Adrenal gland (tissue), 5 donors: ENCODE measurements at regions not wholly inside any gene's neighbourhood (a gene's known extent, or its start where the extent isn't known, plus 50 kb on each side); places are given as distances from the start of the nearest gene placed in this dataset.

Source experiments
- CTCF ChIP-seq, 6 experiments: fragments of 450-650 bp in 4 of 6; fragments of 200-600 bp in 2 of 6; sonication (generic) in 1 of 6; IDR thresholded peaks; 1 replicate in 5 of 6; 2 replicates in 1 of 6; pipeline versions ENCODE4 v1.5.1 to v1.8.0; 2016 to 2021; ENCODE audit warnings: antibody characterized with exemption in 6 of 6, mild to moderate bottlenecking in 2 of 6, moderate library complexity in 1 of 6
- POLR2A ChIP-seq, 2 donors: fragments of 450-650 bp; IDR thresholded peaks; one replicate each; pipeline ENCODE4 v1.6.1; 2017; ENCODE audit warnings: antibody characterized with exemption in 2 of 2, mild to moderate bottlenecking in 2 of 2, moderate library complexity in 1 of 2
- donor health status: DM: no; HTN: no; CAD: no.

DNA sequence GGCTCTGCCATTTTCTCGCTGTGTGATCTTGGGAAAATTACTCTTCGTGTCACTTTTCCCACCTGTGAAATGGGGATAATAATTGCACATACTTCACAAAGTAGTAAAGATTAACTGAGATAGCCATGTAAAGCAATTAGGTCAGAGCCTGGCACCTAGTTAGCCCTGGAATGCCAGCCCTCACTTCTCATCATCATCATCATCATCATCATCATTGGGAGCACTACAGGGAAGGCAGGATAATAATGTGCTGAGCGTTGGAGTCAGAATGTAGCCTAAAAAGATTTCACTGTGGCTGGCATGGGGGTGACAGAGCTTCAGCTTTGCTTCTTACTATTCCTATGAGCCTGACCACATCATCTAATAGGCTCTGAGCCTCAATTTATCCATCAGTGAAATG lies 362.6 kb downstream of the TOX3 start:
- no peak for TF ChIP-seq CTCF (IDR thresholded peaks at IDR 0.05)
- no peak for TF ChIP-seq POLR2A (IDR thresholded peaks at IDR 0.05)
